ENCODE measurements at regions not wholly inside any gene's neighbourhood (a gene's known extent, or its start where the extent isn't known, plus 50 kb on each side); places are given as distances from the start of the nearest gene placed in this dataset.

DNA sequence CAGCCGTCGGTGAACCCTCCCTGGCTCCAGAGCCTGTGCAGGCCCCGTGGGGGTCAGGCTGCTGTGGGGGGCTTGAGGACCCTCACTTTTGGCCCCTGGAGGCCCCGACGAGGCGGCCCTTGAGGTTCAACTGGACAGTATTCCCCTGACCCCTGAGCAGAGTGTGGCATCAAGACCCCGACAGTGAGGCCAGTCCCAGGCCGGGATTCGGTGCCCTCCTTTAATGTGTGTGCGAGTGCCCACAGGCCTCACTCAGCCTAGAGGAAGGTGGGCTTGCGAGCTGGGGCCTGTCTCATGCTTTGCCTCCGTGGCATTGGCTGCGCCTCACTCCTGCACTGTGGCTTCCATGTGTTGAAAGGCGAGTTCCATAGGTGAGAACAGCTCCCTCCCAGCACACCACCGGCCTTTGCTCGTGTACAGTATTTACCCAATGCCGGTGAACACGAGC lies 94.5 kb downstream of the METRNL start:
- H3K36me3 ChIP-seq, result no peaks in the 10 kb centered on the region
- no peaks in the 10 kb centered on the region for H3K27me3 ChIP-seq (replicated peaks; ENCODE audit: insufficient read depth)
- no peak overlapping the region for H3K27ac ChIP-seq
- no peak overlapping the region for H3K4me3 ChIP-seq
- 75% methylated on average over 15 of the region's 18 CpGs for whole genome bisulfite sequencing
- no peak for DNase-seq (ENCODE audit: low spot score)
- no peak for TF ChIP-seq POLR2A (IDR thresholded peaks at IDR 0.05)
- TF ChIP-seq, protein P1, sequence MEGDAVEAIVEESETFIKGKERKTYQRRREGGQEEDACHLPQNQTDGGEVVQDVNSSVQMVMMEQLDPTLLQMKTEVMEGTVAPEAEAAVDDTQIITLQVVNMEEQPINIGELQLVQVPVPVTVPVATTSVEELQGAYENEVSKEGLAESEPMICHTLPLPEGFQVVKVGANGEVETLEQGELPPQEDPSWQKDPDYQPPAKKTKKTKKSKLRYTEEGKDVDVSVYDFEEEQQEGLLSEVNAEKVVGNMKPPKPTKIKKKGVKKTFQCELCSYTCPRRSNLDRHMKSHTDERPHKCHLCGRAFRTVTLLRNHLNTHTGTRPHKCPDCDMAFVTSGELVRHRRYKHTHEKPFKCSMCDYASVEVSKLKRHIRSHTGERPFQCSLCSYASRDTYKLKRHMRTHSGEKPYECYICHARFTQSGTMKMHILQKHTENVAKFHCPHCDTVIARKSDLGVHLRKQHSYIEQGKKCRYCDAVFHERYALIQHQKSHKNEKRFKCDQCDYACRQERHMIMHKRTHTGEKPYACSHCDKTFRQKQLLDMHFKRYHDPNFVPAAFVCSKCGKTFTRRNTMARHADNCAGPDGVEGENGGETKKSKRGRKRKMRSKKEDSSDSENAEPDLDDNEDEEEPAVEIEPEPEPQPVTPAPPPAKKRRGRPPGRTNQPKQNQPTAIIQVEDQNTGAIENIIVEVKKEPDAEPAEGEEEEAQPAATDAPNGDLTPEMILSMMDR (IDR thresholded peaks at IDR 0.05), result no peak
- TF ChIP-seq POLR2AphosphoS5 (IDR thresholded peaks at IDR 0.05), result no peak
- peaks cover 2% of the 10 kb centered on the region for H3K4me1 ChIP-seq (replicated peaks)
- intact Hi-C loops (cut with DNase I), result no loop called here
- H3K9me3 ChIP-seq, result no peaks in the 10 kb centered on the region

DNA sequence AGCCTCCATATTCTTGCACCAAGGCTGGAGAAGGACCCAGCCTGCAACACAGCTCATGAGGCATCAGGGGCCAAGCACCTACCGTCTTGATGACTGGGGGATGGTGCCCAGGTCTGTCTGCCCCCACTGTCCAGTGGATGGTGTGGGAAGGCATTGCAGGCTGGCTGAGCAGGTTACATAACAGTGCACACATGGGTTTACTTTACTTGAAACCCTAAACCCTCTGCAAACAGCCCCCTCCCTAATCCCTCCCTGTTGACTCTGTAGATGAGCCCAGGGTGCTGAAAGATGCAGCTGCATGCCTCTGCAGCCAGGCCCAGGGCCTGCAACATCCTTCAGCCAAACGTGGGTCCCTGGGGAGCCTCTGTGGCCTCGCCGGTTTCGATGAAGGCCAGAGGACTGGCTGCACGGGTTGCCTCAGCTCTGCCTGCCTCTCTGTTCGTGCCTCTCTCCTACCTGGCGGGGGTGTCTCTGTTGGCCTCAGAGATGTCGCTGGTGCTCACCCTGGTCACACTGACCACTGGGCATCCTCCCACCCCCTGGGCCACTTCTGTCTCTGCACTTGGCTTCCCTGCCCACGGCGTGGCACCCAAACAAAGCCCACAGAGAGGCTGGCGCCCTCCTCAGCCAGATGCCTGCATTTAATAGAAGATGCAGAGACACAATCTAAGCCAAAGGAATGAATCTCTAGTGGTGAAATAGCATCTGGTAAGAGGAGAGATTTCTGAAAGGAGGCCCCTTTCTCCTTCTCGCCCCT lies 95.1 kb downstream of the METRNL start:
- intact Hi-C loops (cut with DNase I), result no loop called here
- no peaks in the 10 kb centered on the region for H3K27me3 ChIP-seq (replicated peaks; ENCODE audit: insufficient read depth)
- 52% methylated on average over 13 of the region's 13 CpGs for WGBS
- no peak overlapping the region for H3K4me3 ChIP-seq
- TF ChIP-seq POLR2AphosphoS5 (IDR thresholded peaks at IDR 0.05) (peak; percentile 56), POLR2A (IDR thresholded peaks at IDR 0.05) (no peak)
- TF ChIP-seq, protein P1 (IDR thresholded peaks at IDR 0.05), result no peak
- H3K9me3 ChIP-seq, result no peaks in the 10 kb centered on the region
- no peaks in the 10 kb centered on the region for H3K36me3 ChIP-seq
- H3K4me1 ChIP-seq (replicated peaks), result peaks cover 2% of the 10 kb centered on the region
- no peak overlapping the region for H3K27ac ChIP-seq
- DNase-seq (ENCODE audit: low spot score), result peak; percentile 53

DNA sequence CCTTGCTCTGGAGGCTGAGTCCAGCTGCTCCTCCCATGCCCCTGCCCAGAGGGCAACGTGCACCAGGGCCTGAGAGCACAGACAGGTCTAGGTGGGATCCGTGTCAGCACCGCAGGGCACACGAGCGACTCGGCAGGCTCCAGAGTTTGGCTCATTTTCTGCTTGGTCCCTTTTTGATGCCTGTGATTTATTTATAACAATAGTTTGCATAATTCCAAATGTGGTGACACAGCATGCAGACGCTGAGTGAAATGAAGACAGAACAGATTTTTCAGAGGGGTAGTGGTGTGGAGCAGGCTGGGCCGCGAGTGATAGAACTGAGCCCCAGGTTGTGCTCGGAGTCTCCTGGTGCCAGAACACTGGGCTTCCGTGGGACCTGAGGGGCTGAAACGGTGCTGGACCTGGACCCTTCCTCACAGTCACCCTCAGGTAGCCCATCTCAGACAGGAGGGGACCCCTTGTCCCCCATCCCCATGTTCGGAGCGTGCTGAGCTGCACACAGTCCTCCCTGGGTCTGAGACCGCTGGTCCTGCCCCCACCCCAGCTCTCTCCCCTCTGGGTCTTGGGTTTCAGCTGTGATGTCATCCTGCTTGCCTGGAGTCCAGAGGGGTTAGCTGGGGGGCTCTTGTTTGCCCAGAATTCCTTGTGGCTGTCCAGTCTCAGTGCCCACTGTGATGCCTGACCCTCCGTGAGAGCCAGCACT lies 95.9 kb downstream of the METRNL start:
- intact Hi-C loops (cut with DNase I), result no loop called here
- TF ChIP-seq POLR2AphosphoS5 (IDR thresholded peaks at IDR 0.05) (no peak), POLR2A (IDR thresholded peaks at IDR 0.05) (no peak)
- TF ChIP-seq, protein P1 (IDR thresholded peaks at IDR 0.05), result no peak
- Histone ChIP-seq H3K36me3 (no peaks in the 10 kb centered on the region), H3K27ac (no peak overlapping the region), H3K4me1 (replicated peaks) (peaks cover 2% of the 10 kb centered on the region), H3K4me3 (no peak overlapping the region), H3K27me3 (replicated peaks; ENCODE audit: insufficient read depth) (no peaks in the 10 kb centered on the region), H3K9me3 (no peaks in the 10 kb centered on the region)
- no peak for DNase-seq (ENCODE audit: low spot score)
- 89% methylated on average over 13 of the region's 16 CpGs for WGBS

DNA sequence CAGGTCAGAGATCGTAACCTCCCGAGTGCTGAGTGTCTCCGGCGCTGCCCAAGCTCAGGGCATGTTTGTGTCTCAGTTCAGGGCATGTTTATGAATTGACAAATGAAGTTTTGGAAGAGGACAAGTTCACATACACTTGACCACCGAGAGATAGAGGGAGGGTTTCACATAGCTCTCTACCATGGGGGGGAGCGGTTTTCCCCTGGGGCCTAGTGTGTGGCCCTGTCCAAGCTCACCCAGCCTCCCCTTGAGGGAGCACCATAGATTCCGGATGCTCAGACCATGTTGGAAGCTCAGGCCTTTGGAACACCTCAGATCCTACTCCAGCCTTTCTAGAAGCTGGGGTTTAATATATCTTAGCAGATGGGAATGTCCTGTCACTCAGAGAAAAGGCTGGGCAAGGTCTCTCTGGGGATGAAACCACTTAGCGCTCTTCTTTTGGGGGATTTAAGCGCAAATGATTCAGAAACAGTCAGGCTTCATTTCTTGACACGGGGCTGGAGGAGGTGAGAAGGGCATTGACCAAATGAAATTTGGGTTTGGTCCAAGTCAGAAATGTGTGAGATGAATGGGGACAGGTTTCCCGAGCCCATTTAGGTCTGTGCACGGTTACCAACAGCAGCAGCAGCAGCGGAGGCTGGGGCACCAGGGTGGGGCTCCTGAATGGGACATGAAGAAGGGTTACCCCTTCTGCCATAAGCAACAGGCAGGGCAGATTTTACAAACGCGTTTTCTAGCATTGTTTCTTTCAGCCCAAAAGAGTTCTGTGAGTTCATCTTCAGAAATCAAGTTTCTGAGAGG lies 96.6 kb downstream of the METRNL start:
- Histone ChIP-seq H3K36me3 (no peaks in the 10 kb centered on the region), H3K27ac (no peak overlapping the region), H3K9me3 (no peaks in the 10 kb centered on the region), H3K27me3 (replicated peaks; ENCODE audit: insufficient read depth) (no peaks in the 10 kb centered on the region), H3K4me3 (no peak overlapping the region), H3K4me1 (replicated peaks) (peaks cover 2% of the 10 kb centered on the region)
- TF ChIP-seq POLR2A (IDR thresholded peaks at IDR 0.05), result no peak
- TF ChIP-seq, protein P1 (IDR thresholded peaks at IDR 0.05), result no peak
- TF ChIP-seq POLR2AphosphoS5 (IDR thresholded peaks at IDR 0.05), result no peak
- 95% methylated on average over 15 of the region's 15 CpGs for WGBS
- intact Hi-C loops (cut with DNase I), result no loop called here
- no peak for DNase-seq (ENCODE audit: low spot score)
